Ishikawa (cell line): ENCODE measurements at regions not wholly inside any gene's neighbourhood (a gene's known extent, or its start where the extent isn't known, plus 50 kb on each side); places are given as distances from the start of the nearest gene placed in this dataset.
A peak's percentile ranks its signal among the peaks of the same experiment; 100 is the strongest.

Experiments used
- CEBPB ChIP-seq: IDR thresholded peaks from 2 replicates; pipeline ENCODE4 v1.6.1; 2012
- CREB1 ChIP-seq: IDR thresholded peaks from 2 replicates; pipeline ENCODE4 v1.6.1; 2012; ENCODE audit warnings: low read depth
- EGR1 ChIP-seq: IDR thresholded peaks from 2 replicates; pipeline ENCODE4 v1.6.1; 2012
- EP300 ChIP-seq: IDR thresholded peaks from 2 replicates; pipeline ENCODE4 v1.6.1; 2012; ENCODE audit warnings: borderline replicate concordance
- FOXM1 ChIP-seq: IDR thresholded peaks from 2 replicates; pipeline ENCODE4 v1.6.1; 2012; ENCODE audit warnings: low read depth, borderline replicate concordance
- NFIC ChIP-seq: IDR thresholded peaks from 2 replicates; pipeline ENCODE4 v1.6.1; 2012
- RAD21 ChIP-seq: IDR thresholded peaks from 2 replicates; pipeline ENCODE4 v1.6.1; 2012; ENCODE audit warnings: low read depth
- TAF1 ChIP-seq: IDR thresholded peaks from 2 replicates; pipeline ENCODE4 v1.6.1; 2012; ENCODE audit warnings: low read depth, mild to moderate bottlenecking
- TCF12 ChIP-seq: IDR thresholded peaks from 2 replicates; pipeline ENCODE4 v1.6.1; 2012; ENCODE audit warnings: low read depth
- TEAD4 ChIP-seq: IDR thresholded peaks from 2 replicates; pipeline ENCODE4 v1.6.1; 2012
- YY1 ChIP-seq: IDR thresholded peaks from 2 replicates; pipeline ENCODE4 v1.6.1; 2012; ENCODE audit warnings: low read depth
- ZBTB7A ChIP-seq: IDR thresholded peaks from 2 replicates; pipeline ENCODE4 v1.6.1; 2012; ENCODE audit warnings: low read depth
- TF ChIP-seq, protein P1 (sequence below): IDR thresholded peaks from 2 replicates; pipeline ENCODE4 v1.6.1; 2012
- TF ChIP-seq, protein P2 (sequence below): IDR thresholded peaks from 2 replicates; pipeline ENCODE4 v1.6.1; 2012; ENCODE audit warnings: low read depth, mild to moderate bottlenecking
- TF ChIP-seq, protein P3 (sequence below): IDR thresholded peaks from 2 replicates; pipeline ENCODE4 v1.6.1; 2012

GRCh38 chr4:81789741-81790399, 318.2 kb upstream of the RASGEF1B start:
- no peak for TF ChIP-seq RAD21
- TF ChIP-seq, protein P1, sequence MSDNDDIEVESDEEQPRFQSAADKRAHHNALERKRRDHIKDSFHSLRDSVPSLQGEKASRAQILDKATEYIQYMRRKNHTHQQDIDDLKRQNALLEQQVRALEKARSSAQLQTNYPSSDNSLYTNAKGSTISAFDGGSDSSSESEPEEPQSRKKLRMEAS = no peak
- TF ChIP-seq CREB1 = no peak
- TF ChIP-seq TCF12 = no peak
- no peak for TF ChIP-seq ZBTB7A
- TF ChIP-seq CEBPB = no peak
- TF ChIP-seq, protein P2, sequence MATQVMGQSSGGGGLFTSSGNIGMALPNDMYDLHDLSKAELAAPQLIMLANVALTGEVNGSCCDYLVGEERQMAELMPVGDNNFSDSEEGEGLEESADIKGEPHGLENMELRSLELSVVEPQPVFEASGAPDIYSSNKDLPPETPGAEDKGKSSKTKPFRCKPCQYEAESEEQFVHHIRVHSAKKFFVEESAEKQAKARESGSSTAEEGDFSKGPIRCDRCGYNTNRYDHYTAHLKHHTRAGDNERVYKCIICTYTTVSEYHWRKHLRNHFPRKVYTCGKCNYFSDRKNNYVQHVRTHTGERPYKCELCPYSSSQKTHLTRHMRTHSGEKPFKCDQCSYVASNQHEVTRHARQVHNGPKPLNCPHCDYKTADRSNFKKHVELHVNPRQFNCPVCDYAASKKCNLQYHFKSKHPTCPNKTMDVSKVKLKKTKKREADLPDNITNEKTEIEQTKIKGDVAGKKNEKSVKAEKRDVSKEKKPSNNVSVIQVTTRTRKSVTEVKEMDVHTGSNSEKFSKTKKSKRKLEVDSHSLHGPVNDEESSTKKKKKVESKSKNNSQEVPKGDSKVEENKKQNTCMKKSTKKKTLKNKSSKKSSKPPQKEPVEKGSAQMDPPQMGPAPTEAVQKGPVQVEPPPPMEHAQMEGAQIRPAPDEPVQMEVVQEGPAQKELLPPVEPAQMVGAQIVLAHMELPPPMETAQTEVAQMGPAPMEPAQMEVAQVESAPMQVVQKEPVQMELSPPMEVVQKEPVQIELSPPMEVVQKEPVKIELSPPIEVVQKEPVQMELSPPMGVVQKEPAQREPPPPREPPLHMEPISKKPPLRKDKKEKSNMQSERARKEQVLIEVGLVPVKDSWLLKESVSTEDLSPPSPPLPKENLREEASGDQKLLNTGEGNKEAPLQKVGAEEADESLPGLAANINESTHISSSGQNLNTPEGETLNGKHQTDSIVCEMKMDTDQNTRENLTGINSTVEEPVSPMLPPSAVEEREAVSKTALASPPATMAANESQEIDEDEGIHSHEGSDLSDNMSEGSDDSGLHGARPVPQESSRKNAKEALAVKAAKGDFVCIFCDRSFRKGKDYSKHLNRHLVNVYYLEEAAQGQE = no peak
- no peak for TF ChIP-seq YY1
- TF ChIP-seq, protein P3, sequence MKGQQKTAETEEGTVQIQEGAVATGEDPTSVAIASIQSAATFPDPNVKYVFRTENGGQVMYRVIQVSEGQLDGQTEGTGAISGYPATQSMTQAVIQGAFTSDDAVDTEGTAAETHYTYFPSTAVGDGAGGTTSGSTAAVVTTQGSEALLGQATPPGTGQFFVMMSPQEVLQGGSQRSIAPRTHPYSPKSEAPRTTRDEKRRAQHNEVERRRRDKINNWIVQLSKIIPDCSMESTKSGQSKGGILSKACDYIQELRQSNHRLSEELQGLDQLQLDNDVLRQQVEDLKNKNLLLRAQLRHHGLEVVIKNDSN = no peak

DNA sequence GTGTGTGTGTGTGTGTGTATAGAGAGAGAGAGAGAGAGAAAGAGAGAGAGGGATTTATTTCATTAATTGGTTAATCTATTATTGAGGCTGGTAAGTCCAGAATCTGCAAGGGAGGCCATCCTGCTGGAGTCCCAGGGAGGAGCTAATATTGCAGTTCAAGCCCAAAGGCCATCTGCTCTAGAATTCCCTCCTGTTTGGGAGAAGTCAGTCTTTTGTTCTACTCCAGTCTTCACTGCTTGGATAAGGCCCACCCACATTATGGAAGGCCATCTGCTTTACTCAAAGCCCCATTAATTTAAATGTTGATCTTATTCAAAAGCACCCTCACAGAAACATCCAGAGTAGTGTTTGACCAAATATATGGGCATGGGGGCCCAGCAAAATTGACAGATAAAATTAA, 317.5 kb upstream of the RASGEF1B start:
- TF ChIP-seq TAF1 = no peak
- no peak for TF ChIP-seq YY1
- TF ChIP-seq, protein P3 = no peak
- TF ChIP-seq, protein P2 = no peak
- no peak for TF ChIP-seq FOXM1
- no peak for TF ChIP-seq EGR1
- no peak for TF ChIP-seq NFIC
- TF ChIP-seq TEAD4 = no peak
- no peak for TF ChIP-seq CREB1
- no peak for TF ChIP-seq EP300
- no peak for TF ChIP-seq RAD21
- TF ChIP-seq TCF12 = no peak
- no peak for TF ChIP-seq CEBPB
- TF ChIP-seq ZBTB7A = no peak
- TF ChIP-seq, protein P1 = no peak

DNA sequence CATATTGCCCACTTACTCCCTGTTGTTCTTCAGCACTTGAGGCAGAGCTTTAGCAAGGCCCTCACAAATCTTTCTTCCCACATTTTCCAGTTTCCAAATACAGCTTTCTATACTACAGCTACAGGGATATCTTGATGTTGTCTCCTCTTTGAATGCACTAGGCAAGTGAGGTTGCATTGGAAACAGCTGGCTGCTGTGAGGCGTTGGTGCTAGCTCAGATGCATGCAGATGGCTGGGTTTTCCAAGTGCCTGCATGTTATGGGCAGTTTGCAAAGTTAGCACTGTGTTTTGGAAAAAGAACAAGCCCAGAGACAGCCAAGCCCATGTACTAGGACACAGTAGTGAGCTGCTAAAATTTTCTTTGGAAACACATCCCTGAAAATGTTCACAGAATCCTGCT, 315.1 kb upstream of the RASGEF1B start:
- TF ChIP-seq EGR1 (no peak), CEBPB (no peak), TEAD4 (no peak), RAD21 (no peak), NFIC (no peak)
- TF ChIP-seq, protein P2 = no peak

- TF ChIP-seq TAF1 = no peak
- TF ChIP-seq, protein P2 = no peak
- no peak for TF ChIP-seq YY1
- TF ChIP-seq TCF12 = no peak
- TF ChIP-seq NFIC = peak; percentile 66
- TF ChIP-seq CREB1 = no peak
Observed at GRCh38 chr4:81786063-81786763, 314.5 kb upstream of the RASGEF1B start.
